Gastroesophageal sphincter (tissue), 4 donors: ENCODE measurements at regions not wholly inside any gene's neighbourhood (a gene's known extent, or its start where the extent isn't known, plus 50 kb on each side); places are given as distances from the start of the nearest gene placed in this dataset.

Experiments used
- ATAC-seq: fragments of 150-250 bp; one replicate; pipeline ENCODE4 v1.9.1; 2016; ENCODE audit warnings: mild to moderate bottlenecking, moderate library complexity
- H3K27ac ChIP-seq, 4 donors: fragments of 200-600 bp; sonication (generic) in 3 of 4; 1 replicate in 3 of 4; 2 replicates in 1 of 4; pipeline ENCODE4 v1.5.1; 2016 to 2019
- H3K27me3 ChIP-seq: fragments of 200-600 bp; sonication (generic); one replicate; pipeline ENCODE4 v1.5.1; 2019
- H3K36me3 ChIP-seq, 2 donors: fragments of 200-600 bp; sonication (generic); one replicate each; pipeline ENCODE4 v1.5.1; 2019; ENCODE audit warnings: control low read depth in 1 of 2
- H3K4me1 ChIP-seq, 3 donors: fragments of 200-600 bp; sonication (generic); 1 replicate in 2 of 3; 2 replicates in 1 of 3; pipeline ENCODE4 v1.5.1; 2016 to 2019; ENCODE audit warnings: control low read depth in 2 of 3
- H3K4me3 ChIP-seq, 2 donors: fragments of 200-600 bp; sonication (generic); one replicate each; pipeline ENCODE4 v1.5.1; 2019; ENCODE audit warnings: mild to moderate bottlenecking in 1 of 2, moderate library complexity in 1 of 2
- H3K9me3 ChIP-seq, 3 donors: fragments of 200-600 bp; sonication (generic); one replicate each; pipeline ENCODE4 v1.5.1; 2017 to 2019; ENCODE audit warnings: control low read depth in 2 of 3
- CTCF ChIP-seq, 4 experiments: fragments of 200-600 bp in 2 of 4; fragments of 450-650 bp in 2 of 4; sonication (generic) in 1 of 4; IDR thresholded peaks; one replicate each; pipeline ENCODE4 v1.5.1; 2017 to 2019; ENCODE audit warnings: antibody characterized with exemption in 4 of 4, mild to moderate bottlenecking in 2 of 4, moderate library complexity in 2 of 4
- EP300 ChIP-seq: sonication (generic); formaldehyde crosslinking; IDR thresholded peaks from one replicate; pipeline ENCODE4 v1.6.1; 2017; ENCODE audit warnings: antibody characterized with exemption, mild to moderate bottlenecking
- POLR2A ChIP-seq, 2 donors: fragments of 450-650 bp; IDR thresholded peaks; one replicate each; pipeline ENCODE4 v1.6.1; 2017; ENCODE audit warnings: antibody characterized with exemption in 2 of 2, mild to moderate bottlenecking in 2 of 2, moderate library complexity in 1 of 2
- POLR2AphosphoS5 ChIP-seq: sonication (generic); formaldehyde crosslinking; IDR thresholded peaks from one replicate; pipeline ENCODE4 v1.6.1; 2017; ENCODE audit warnings: antibody characterized with exemption
- WGBS, 2 donors: methylation state at CpG; one replicate each; pipeline ENCODE4 v1.1.5; 2018; ENCODE audit warnings: low coverage in 1 of 2; 5-methylcytosine and 5-hydroxymethylcytosine counted together

- ATAC-seq = no peak
- peaks cover 5 to 87% (median 27%) of the 10 kb centered on the region in 3 donors for H3K4me1 ChIP-seq
- TF ChIP-seq CTCF (IDR thresholded peaks at IDR 0.05) (no peak), EP300 (no peak), POLR2AphosphoS5 (no peak), POLR2A (IDR thresholded peaks at IDR 0.05) (no peak)
- peak overlapping the region in 3 of 4 donors; percentile 86 to 88 (median 87) for H3K27ac ChIP-seq
- no peak overlapping the region for H3K4me3 ChIP-seq
- 67 to 71% methylated on average over 2 to 3 of the region's 3 CpGs for WGBS, 2 donors
- no peaks in the 10 kb centered on the region for H3K36me3 ChIP-seq
- no peaks in the 10 kb centered on the region for H3K9me3 ChIP-seq
- H3K27me3 ChIP-seq = no peaks in the 10 kb centered on the region
Observed at GRCh38 chr9:121569266-121569648, 69.6 kb upstream of the GGTA1 start.

GRCh38 chr9:121572581-121572980 lies 72.9 kb upstream of the GGTA1 start:
- no peak overlapping the region for H3K4me3 ChIP-seq

GRCh38 chr9:121573717-121574485 lies 74.3 kb upstream of the GGTA1 start:
- Histone ChIP-seq H3K4me3 (no peak overlapping the region), H3K27ac (no peak overlapping the region), H3K36me3 (no peaks in the 10 kb centered on the region), H3K9me3 (no peaks in the 10 kb centered on the region), H3K27me3 (no peaks in the 10 kb centered on the region), H3K4me1 (peaks cover 1 to 95% (median 16%) of the 10 kb centered on the region in 3 donors)
- no peak for ATAC-seq
- TF ChIP-seq CTCF (IDR thresholded peaks at IDR 0.05) (no peak), POLR2AphosphoS5 (no peak), POLR2A (IDR thresholded peaks at IDR 0.05) (no peak), EP300 (no peak)
- WGBS, 2 donors = 93 to 100% methylated on average over 2 to 3 of the region's 10 CpGs

More at GRCh38 chr9:121572581-121572980, 72.9 kb upstream of the GGTA1 start:
- Histone ChIP-seq H3K27me3 (no peaks in the 10 kb centered on the region), H3K27ac (no peak overlapping the region), H3K9me3 (no peaks in the 10 kb centered on the region), H3K36me3 (no peaks in the 10 kb centered on the region), H3K4me1 (peaks cover 5 to 97% (median 27%) of the 10 kb centered on the region in 3 donors)
- TF ChIP-seq EP300 (no peak), POLR2AphosphoS5 (no peak), POLR2A (IDR thresholded peaks at IDR 0.05) (no peak), CTCF (IDR thresholded peaks at IDR 0.05) (no peak)
- ATAC-seq = no peak
- WGBS, 2 donors = 83% methylated on average over 2 of the region's 7 CpGs; no CpG with 5 or more reads in 1 of the 2 donors

GRCh38 chr9:121574774-121575519 lies 75.3 kb upstream of the GGTA1 start:
- 60 to 85% methylated on average over 1 to 8 of the region's 18 CpGs for WGBS, 2 donors
- no peak for ATAC-seq
- H3K4me3 ChIP-seq = no peak overlapping the region
- H3K9me3 ChIP-seq = no peaks in the 10 kb centered on the region
- peak overlapping the region in 1 of 4 donors; percentile 14 for H3K27ac ChIP-seq
- no peaks in the 10 kb centered on the region for H3K36me3 ChIP-seq
- peaks cover 0 to 89% (median 8%) of the 10 kb centered on the region in 3 donors for H3K4me1 ChIP-seq
- H3K27me3 ChIP-seq = no peaks in the 10 kb centered on the region
- TF ChIP-seq CTCF (IDR thresholded peaks at IDR 0.05) (no peak), POLR2A (IDR thresholded peaks at IDR 0.05) (no peak), POLR2AphosphoS5 (no peak), EP300 (no peak)
